ENCODE measurements at regions not wholly inside any gene's neighbourhood (a gene's known extent, or its start where the extent isn't known, plus 50 kb on each side); places are given as distances from the start of the nearest gene placed in this dataset.

DNA sequence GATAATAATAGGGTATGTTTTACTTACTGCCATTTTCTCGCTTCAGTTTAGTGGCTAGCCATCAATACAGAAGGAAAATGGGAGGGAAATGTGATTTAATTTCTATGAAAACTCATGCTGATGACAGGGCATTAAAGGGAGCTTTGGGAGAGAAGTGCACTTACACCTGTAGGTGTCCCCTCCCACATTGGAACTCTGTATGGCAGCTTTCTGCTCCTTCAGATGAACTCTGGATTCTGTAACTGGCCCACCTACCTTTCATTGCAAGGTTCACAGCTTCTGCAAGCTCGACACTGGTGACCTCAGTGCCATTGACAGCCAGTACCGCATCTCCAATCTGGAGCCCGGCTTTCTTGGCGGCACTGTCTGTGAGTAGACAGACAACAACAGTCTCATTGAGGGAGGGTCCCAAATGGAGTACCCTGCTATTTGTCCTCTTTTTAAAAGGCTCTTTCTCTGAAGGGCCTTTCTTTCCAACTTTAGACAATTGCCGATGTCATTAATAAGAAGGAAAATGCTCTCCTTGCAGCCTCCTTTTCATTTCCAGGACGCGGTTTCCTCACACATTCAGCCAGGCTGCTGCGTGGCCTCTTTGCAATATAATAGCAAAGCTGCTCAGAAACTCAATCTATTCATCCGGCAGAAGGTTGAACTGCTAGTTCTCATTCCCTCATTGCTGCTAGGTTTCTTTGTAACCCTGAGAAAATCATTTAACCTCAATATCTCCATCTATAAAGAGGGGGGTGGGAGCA lies 63.6 kb downstream of the NUDT12 start:
- H3K27ac ChIP-seq = no peak overlapping the region
- no peak for DNase-seq (ENCODE audit: low read depth, low spot score)

- H3K27ac ChIP-seq = no peak overlapping the region
- no peak for DNase-seq (ENCODE audit: low read depth, low spot score)
Measured at GRCh38 chr5:103498211-103498610, 64.4 kb downstream of the NUDT12 start.

DNA sequence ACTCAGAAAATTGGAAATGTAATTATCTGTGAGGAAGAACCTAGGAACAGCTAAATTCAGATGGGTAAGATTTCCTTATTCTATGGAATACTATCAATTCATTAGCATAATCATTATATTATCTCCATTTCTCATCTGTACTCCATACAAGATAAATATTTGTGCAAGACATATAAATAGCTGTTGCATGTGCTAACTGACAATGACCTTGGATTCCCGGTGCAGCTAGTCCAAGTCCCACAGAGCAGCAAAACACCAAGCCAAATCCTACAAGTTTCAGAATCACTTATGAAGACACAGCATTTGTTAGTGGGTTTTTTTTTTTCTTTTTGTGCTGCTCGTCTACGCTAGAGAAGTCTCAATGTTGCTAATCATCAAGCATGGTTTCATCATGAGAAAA lies 64.8 kb downstream of the NUDT12 start:
- DNase-seq (ENCODE audit: low read depth, low spot score) = no peak
- no peak overlapping the region for H3K27ac ChIP-seq

GRCh38 chr5:103490030-103490739 lies 72.4 kb downstream of the NUDT12 start:
- H3K27ac ChIP-seq = no peak overlapping the region
- DNase-seq (ENCODE audit: low read depth, low spot score) = no peak

DNA sequence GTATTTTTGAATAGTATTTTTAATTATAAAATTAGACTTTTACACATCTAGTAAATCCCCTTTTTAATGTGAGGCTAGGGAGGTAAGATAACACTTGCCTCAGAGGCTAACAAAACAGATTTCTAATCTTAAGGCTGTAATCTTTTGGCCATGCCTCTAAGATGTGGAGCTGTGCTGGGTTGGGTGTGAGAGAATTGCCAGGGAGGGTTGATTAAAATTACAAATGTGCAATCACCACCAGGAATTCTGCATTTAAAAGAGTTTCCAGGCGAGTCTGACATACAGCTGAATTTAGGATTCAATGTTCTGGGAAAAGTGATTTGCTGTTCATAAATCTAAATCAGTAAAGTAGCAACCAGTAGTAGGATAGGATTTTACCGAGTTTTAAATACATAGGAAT lies 73.3 kb downstream of the NUDT12 start:
- DNase-seq (ENCODE audit: low read depth, low spot score) = no peak
- no peak overlapping the region for H3K27ac ChIP-seq

- no peak for DNase-seq (ENCODE audit: low read depth, low spot score)
- no peak overlapping the region for H3K27ac ChIP-seq
Measured at GRCh38 chr5:103487822-103488493, 74.6 kb downstream of the NUDT12 start.

GRCh38 chr5:103487218-103487617 lies 75.4 kb downstream of the NUDT12 start:
- no peak for DNase-seq (ENCODE audit: low read depth, low spot score)
- no peak overlapping the region for H3K27ac ChIP-seq

GRCh38 chr5:103486739-103487138 lies 75.8 kb downstream of the NUDT12 start:
- no peak overlapping the region for H3K27ac ChIP-seq
- DNase-seq (ENCODE audit: low read depth, low spot score) = no peak

DNA sequence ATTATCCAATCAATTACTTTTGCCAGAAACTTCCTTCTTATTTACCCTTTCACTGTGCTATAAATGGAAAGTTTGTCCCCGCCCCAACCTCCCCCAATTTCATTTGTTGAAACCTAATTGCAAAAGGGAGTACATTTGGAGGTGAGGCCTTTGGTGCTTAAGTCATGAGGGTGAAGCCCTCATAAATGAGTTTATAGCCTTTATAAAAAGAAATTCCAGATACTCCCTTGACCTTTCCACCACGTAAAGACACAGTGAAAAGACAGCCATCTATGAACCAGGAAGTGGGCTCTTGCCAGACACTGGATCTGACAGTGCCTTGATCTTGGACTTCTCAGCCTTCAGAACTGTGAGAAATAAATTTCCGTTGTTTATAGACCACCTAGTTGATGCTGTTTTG lies 82.3 kb downstream of the NUDT12 start:
- no peak overlapping the region for H3K27ac ChIP-seq
- DNase-seq (ENCODE audit: low read depth, low spot score) = no peak

GRCh38 chr5:103477678-103478077 lies 84.9 kb downstream of the NUDT12 start:
- no peak overlapping the region for H3K27ac ChIP-seq
- no peak for DNase-seq (ENCODE audit: low read depth, low spot score)

DNA sequence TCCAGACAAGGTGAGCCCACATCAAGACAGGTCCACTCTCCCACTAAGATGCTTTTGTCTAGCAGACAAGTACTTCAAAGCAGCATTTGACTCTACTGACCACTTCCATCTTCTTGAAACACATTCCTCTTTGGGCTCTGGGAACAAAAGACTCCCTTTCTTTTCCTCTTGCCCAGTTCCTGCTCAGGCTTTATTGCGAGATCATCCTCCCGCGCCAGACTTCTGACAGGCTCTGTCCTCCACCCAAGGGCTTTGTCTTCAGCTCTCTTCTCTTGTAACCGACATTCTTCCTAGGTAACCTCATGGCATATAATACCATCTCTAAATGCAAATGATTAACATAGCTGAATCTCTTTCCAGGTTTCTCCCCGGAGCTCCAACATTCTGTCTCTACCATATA lies 85.8 kb downstream of the NUDT12 start:
- H3K27ac ChIP-seq = no peak overlapping the region
- no peak for DNase-seq (ENCODE audit: low read depth, low spot score)

- no peak overlapping the region for H3K27ac ChIP-seq
- DNase-seq (ENCODE audit: low read depth, low spot score) = no peak
Measured at GRCh38 chr5:103475629-103476240, 86.9 kb downstream of the NUDT12 start.

DNA sequence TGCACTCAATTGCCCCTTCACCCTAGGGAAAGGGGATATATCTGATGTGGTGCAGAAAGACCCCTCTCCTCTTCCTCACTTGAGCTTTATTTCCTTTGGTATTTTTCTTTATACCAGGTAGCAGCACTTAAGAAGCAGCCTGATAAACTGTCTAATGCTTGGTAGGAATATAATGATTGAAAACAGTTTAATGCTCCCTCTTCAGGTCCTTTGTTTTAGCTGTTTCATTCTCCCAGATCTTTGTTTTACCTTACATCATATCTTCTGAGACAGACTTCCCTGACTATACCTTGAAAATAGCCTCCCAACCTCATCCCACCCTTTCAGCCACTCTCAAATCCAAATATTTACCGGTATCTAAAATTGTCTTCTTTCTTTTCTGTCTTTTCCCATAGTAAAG lies 87.9 kb downstream of the NUDT12 start:
- no peak overlapping the region for H3K27ac ChIP-seq
- no peak for DNase-seq (ENCODE audit: low read depth, low spot score)

GRCh38 chr5:103473725-103474124 lies 88.9 kb downstream of the NUDT12 start:
- H3K27ac ChIP-seq = no peak overlapping the region
- no peak for DNase-seq (ENCODE audit: low read depth, low spot score)

GRCh38 chr5:103472830-103473229 lies 89.8 kb downstream of the NUDT12 start:
- no peak overlapping the region for H3K27ac ChIP-seq
- DNase-seq (ENCODE audit: low read depth, low spot score) = no peak

- no peak for DNase-seq (ENCODE audit: low read depth, low spot score)
Measured at GRCh38 chr5:103472265-103472664, 90.3 kb downstream of the NUDT12 start.

GRCh38 chr5:103469288-103470040 lies 93.1 kb downstream of the NUDT12 start:
- DNase-seq (ENCODE audit: low read depth, low spot score) = no peak

More at GRCh38 chr5:103472265-103472664, 90.3 kb downstream of the NUDT12 start:
- no peak overlapping the region for H3K27ac ChIP-seq

GRCh38 chr5:103467831-103468230 lies 94.8 kb downstream of the NUDT12 start:
- DNase-seq (ENCODE audit: low read depth, low spot score) = no peak
- H3K27ac ChIP-seq = no peak overlapping the region

More at GRCh38 chr5:103469288-103470040, 93.1 kb downstream of the NUDT12 start:
- H3K27ac ChIP-seq = no peak overlapping the region

DNA sequence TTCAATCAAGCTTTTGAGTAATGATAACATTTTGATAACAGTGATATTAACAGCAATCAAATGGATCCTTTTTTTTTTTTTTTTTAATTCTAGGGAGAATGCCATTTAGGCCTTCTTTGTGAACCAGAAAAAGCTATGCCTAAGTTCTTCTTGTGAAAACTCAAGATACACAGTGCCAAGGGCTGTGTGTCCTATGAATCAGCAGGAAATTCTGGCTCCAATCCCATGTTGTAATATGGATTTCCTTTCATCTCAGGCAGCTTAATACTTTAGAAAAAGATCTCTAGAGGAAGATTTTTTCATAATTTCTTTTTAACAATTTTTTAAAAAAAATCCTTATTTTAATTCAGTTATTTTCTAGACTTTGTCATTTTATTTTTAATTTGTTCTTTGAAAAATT lies 96.1 kb downstream of the NUDT12 start:
- no peak overlapping the region for H3K27ac ChIP-seq
- DNase-seq (ENCODE audit: low read depth, low spot score) = no peak

GRCh38 chr5:103465891-103466290 lies 96.7 kb downstream of the NUDT12 start:
- no peak for DNase-seq (ENCODE audit: low read depth, low spot score)
- no peak overlapping the region for H3K27ac ChIP-seq

All from epithelial cell of prostate (primary cell).